Spleen (tissue), 7 donors: ENCODE measurements at regions not wholly inside any gene's neighbourhood (a gene's known extent, or its start where the extent isn't known, plus 50 kb on each side); places are given as distances from the start of the nearest gene placed in this dataset.

ENCODE experiments used
- CTCF ChIP-seq, 11 experiments: fragments of 200-600 bp in 7 of 11; fragments of 450-650 bp in 4 of 11; sonication (generic) in 4 of 11; IDR thresholded peaks in 8 of 11; conservative IDR thresholded peaks in 3 of 11; 1 replicate in 7 of 11; 2 replicates in 4 of 11; pipeline versions ENCODE4 v1.4.0 to v1.8.0; 2016 to 2021; ENCODE audit warnings: antibody characterized with exemption in 11 of 11, inconsistent platforms in 4 of 11, mild to moderate bottlenecking in 1 of 11
- POLR2A ChIP-seq, 3 donors: fragments of 450-650 bp; IDR thresholded peaks; one replicate each; pipeline ENCODE4 v1.5.1; 2017; ENCODE audit warnings: antibody characterized with exemption in 3 of 3, mild to moderate bottlenecking in 1 of 3
- donor health status: DM: no; HTN: no; CAD: no; lungs with moderate emphysema.
- donor health status: DM: no; HTN: no; CAD: no.
- donor health status: DM: no; HTN: no; CAD: no.

DNA sequence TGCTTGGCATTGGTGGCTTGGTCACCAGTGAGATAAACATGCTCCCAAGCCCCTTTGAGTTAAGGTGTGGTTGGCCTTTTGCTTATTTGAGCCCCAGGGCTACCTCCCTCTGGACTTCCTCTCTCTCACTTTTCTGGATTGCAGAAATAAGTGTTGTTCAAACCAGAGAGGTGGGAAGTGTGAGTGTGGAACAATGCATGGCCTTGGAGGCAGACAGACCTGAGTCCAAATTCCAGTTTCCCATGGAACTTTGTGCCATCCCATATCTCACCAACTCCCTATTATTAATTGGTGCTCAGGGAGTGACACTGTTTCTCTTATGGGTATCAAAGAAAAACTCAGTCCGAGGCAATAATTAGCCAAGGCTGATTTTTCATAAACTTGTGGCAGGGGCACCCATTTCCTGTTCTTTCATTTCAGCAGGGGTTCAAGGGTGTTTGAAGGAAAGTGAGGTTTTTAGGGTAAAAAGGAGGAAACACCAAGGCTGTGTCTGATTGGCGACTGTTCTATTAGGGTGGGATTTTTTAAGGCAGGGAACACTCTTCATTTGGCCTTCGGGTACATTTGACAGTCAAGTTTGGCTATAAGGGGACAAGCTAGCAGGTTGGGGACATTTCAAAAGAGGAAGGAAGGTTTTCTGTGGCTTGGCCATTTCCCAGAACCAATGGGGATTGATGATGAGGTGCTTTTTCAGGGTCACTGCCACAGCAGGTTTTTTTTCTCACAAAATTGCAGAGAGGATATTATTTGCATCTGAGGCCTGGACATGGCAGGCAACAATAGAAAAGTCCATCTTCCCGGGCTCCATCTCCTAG lies 148.8 kb upstream of the NPY start:
- TF ChIP-seq POLR2A (IDR thresholded peaks at IDR 0.05) (no peak), CTCF (IDR thresholded peaks at IDR 0.05 in 8 of 11, conservative IDR thresholded peaks at IDR 0.05 in 3 of 11) (no peak)
